Heart right ventricle (tissue), 16 donors: ENCODE measurements at regions not wholly inside any gene's neighbourhood (a gene's known extent, or its start where the extent isn't known, plus 50 kb on each side); places are given as distances from the start of the nearest gene placed in this dataset.

Source experiments
- ATAC-seq, 8 donors: fragments of 200-7000 bp; cut with Tn5 transposase; one replicate each; pipeline ENCODE4 v1.9.1; 2020; ENCODE audit warnings: mild to moderate bottlenecking in 8 of 8, moderate library complexity in 8 of 8, moderate number of reproducible peaks in 1 of 8
- DNase-seq, 2 donors: peaks; one replicate each; pipeline ENCODE4 v3.0.0-alpha.2; 2020
- H3K27ac ChIP-seq, 10 donors: fragments of 200-600 bp; sonication (generic) in 2 of 10; one replicate each; pipeline versions ENCODE4 v1.5.0 to v1.8.0; 2020 to 2022; ENCODE audit warnings: mild to moderate bottlenecking in 3 of 10
- H3K27me3 ChIP-seq, 7 donors: fragments of 200-600 bp; one replicate each; pipeline ENCODE4 v1.8.0; 2021 to 2022; ENCODE audit warnings: mild to moderate bottlenecking in 2 of 7
- H3K36me3 ChIP-seq, 9 donors: fragments of 200-600 bp; sonication (generic) in 1 of 9; one replicate each; pipeline versions ENCODE4 v1.5.0 to v1.8.0; 2020 to 2022; ENCODE audit warnings: mild to moderate bottlenecking in 2 of 9
- H3K4me1 ChIP-seq, 9 donors: fragments of 200-600 bp; sonication (generic) in 1 of 9; one replicate each; pipeline versions ENCODE4 v1.5.0 to v1.8.0; 2020 to 2022; ENCODE audit warnings: mild to moderate bottlenecking in 4 of 9
- H3K4me3 ChIP-seq, 10 donors: fragments of 200-600 bp; sonication (generic) in 2 of 10; one replicate each; pipeline versions ENCODE4 v1.5.0 to v1.8.0; 2020 to 2022; ENCODE audit warnings: mild to moderate bottlenecking in 7 of 10, moderate library complexity in 2 of 10
- H3K9me3 ChIP-seq, 11 donors: fragments of 200-600 bp in 10 of 11; sonication (generic) in 2 of 11; one replicate each; pipeline versions ENCODE4 v1.5.0 to v1.8.0; 2013 to 2022; ENCODE audit warnings: mild to moderate bottlenecking in 2 of 11, control low read depth in 1 of 11, moderate library complexity in 1 of 11
- CTCF ChIP-seq, 9 donors: fragments of 200-600 bp; sonication (generic) in 2 of 9; IDR thresholded peaks; one replicate each; pipeline versions ENCODE4 v1.5.0 to v1.8.0; 2021 to 2022; ENCODE audit warnings: antibody characterized with exemption in 9 of 9, mild to moderate bottlenecking in 5 of 9, moderate library complexity in 1 of 9
- WGBS, 2 donors: extraction: QIAGEN DNeasy Blood & Tissue Kit; methylation state at CpG; one replicate each; pipeline ENCODE4 v1.1.7; 2013; ENCODE audit warnings: inconsistent platforms in 1 of 2; 5-methylcytosine and 5-hydroxymethylcytosine counted together
- intact Hi-C, 10 donors: fragments of 100-400 bp; cut with DNase I; formaldehyde crosslinking; loops; one replicate each; pipeline versions ENCODE4 v1.11.1 to v1.14.2; 2022
- donor health status: Arrhythmogenic right ventricular cardiomyopathy.
- donor health status: ischemic (EF 13 %, LVEDD 7.1; RV severe dilation, severe dysfunction).
- donor health status: healthy with polysubstance abuse.
- donor health status: DM: no; HTN: yes; CAD: no.
- donor health status: DM: no; HTN: no; CAD: no.
- donor health status: ischemic (EF 25% LVEDD 6.9; RV normal size, moderate dysfunction).
- donor health status: ischemic (EF 25% LVEDD 5.7; RV mildly dilated, moderate dysfunction).
- donor health status: healthy.
- donor health status: DM: yes; HTN: yes; CAD: no.
- donor health status: Ischemic cardiomyopathy.
- donor health status: ischemic (EF 35%, LVEDD 5.7; RV mildly dilated, moderate dysfunction).
- donor health status: nonischemic (EF 11% LVEDD 7.7; RV severe dilation, severe dysfunction).
- donor health status: DM: yes; HTN: yes; CAD: no.
- donor health status: PGD.
- donor health status: ischemic (EF 29% LVEDD 5.4; RV normal size, mild dysfunction).
- donor health status: nonischemic (EF 23%, LVEDD 6.1; RV moderate dilation, normal function).

- Histone ChIP-seq H3K27me3 (peaks cover 0 to 2% (median 0%) of the 10 kb centered on the region in 7 donors), H3K36me3 (no peaks in the 10 kb centered on the region), H3K4me3 (no peak overlapping the region), H3K4me1 (peaks cover 5 to 20% (median 9%) of the 10 kb centered on the region in 9 donors), H3K27ac (no peak overlapping the region), H3K9me3 (no peaks in the 10 kb centered on the region)
- no peak for ATAC-seq
- no peak for TF ChIP-seq CTCF (IDR thresholded peaks at IDR 0.05)
- no peak for DNase-seq
- intact Hi-C loops: no loop called here
- 89 to 91% methylated on average over 9 of the region's 9 CpGs for WGBS, 2 donors
Measured at GRCh38 chr2:2851316-2851715, 520.2 kb upstream of the MYT1L start.

DNA sequence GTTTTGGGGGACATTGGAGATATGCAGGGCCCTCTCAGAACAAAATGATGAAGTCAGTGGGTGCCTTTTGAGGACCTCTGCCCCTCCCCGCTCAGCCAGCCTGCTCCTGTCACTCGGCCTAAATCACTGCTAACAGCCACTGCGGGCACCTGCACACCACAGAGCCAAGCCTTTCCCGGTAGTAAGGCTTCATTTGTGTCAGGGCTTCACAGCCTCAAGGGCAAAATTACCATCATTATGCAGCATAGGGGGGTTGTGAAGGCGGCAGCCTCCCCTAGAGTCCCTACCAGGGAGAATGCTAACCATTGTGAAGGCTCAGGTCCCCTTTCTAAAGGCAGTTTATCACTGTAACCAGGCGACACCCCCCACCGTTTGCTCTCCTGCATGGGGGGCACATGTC lies 519.8 kb upstream of the MYT1L start:
- WGBS, 2 donors: 85 to 86% methylated on average over 7 of the region's 7 CpGs
- DNase-seq (no peak), ATAC-seq (no peak)
- Histone ChIP-seq H3K9me3 (no peaks in the 10 kb centered on the region), H3K36me3 (no peaks in the 10 kb centered on the region), H3K4me3 (no peak overlapping the region), H3K27ac (no peak overlapping the region), H3K4me1 (peaks cover 5 to 22% (median 10%) of the 10 kb centered on the region in 9 donors), H3K27me3 (peaks cover 0 to 2% (median 0%) of the 10 kb centered on the region in 7 donors)
- TF ChIP-seq CTCF (IDR thresholded peaks at IDR 0.05): no peak
- intact Hi-C loops: no loop called here

GRCh38 chr2:2850218-2850755 lies 519.2 kb upstream of the MYT1L start:
- 94 to 95% methylated on average over 22 of the region's 22 CpGs for WGBS, 2 donors
- H3K36me3 ChIP-seq: no peaks in the 10 kb centered on the region
- ATAC-seq: no peak
- no peak for DNase-seq
- H3K4me3 ChIP-seq: no peak overlapping the region
- intact Hi-C loops: no loop called here
- TF ChIP-seq CTCF (IDR thresholded peaks at IDR 0.05): no peak
- peaks cover 5 to 22% (median 10%) of the 10 kb centered on the region in 9 donors for H3K4me1 ChIP-seq
- no peak overlapping the region for H3K27ac ChIP-seq
- no peaks in the 10 kb centered on the region for H3K9me3 ChIP-seq
- peaks cover 0 to 2% (median 0%) of the 10 kb centered on the region in 7 donors for H3K27me3 ChIP-seq

DNA sequence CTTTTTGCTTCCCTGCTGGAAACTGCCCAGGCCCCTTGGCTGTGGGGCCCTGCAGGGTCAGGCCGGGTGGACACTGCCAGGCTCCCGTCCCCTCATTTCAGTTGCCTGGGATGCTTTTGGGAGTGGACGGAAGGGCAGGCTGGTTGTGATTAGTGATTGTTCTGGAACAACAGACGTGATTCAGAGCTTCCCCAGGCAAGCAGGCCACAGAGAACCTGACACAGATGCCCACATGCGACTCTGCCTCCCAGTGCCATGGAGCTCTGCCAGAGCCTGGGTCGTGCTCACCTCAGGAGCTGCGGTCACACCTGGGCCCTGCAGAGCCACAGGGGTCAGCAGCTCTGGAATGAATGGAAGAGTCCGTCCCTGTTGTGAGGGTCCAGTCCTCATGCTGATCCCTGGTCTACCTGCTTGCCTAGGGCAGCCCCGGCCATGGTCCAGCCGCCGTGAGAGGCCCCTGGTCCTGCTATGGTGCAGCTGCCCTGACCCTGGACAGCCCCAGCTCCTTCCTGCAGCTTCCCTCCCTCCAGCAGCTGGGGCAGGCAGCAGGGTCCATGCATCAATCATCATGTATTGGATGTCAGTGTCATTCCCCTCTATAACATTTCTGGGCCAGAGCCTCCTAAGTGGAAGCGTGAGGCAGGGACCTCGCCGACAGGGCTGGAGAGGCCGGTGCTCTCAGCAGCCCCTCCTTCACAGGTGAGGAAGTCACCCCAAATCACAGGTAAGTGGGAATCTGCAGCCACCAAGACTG lies 518.6 kb upstream of the MYT1L start:
- Histone ChIP-seq H3K4me1 (peaks cover 5 to 22% (median 10%) of the 10 kb centered on the region in 9 donors), H3K27ac (no peak overlapping the region), H3K4me3 (no peak overlapping the region), H3K27me3 (peaks cover 0 to 2% (median 0%) of the 10 kb centered on the region in 7 donors), H3K9me3 (no peaks in the 10 kb centered on the region), H3K36me3 (no peaks in the 10 kb centered on the region)
- no peak for DNase-seq
- 80 to 87% methylated on average over 15 of the region's 15 CpGs for WGBS, 2 donors
- intact Hi-C loops: loop anchor here in 2 of 10 donors (10.0 kb wide), 1 partner anchor 455 kb away; no protein-coding TSS in a partner anchor
- ATAC-seq: no peak
- no peak for TF ChIP-seq CTCF (IDR thresholded peaks at IDR 0.05)
